Liver (tissue), 8 donors: ENCODE measurements at regions not wholly inside any gene's neighbourhood (a gene's known extent, or its start where the extent isn't known, plus 50 kb on each side); places are given as distances from the start of the nearest gene placed in this dataset.

Experiments used
- DNase-seq: peaks from one replicate; pipeline ENCODE4 v3.0.0-alpha.2; 2017; ENCODE audit warnings: low spot score
- H3K27ac ChIP-seq, 2 donors: one replicate each; pipeline ENCODE4 v1.7.0; 2013; ENCODE audit warnings: inconsistent platforms in 2 of 2, low read length in 2 of 2, control low read depth in 1 of 2, low read depth in 1 of 2, mild to moderate bottlenecking in 1 of 2
- H3K27me3 ChIP-seq, 4 donors: one replicate each; pipeline versions ENCODE4 v1.6.1 to v1.7.0; 2013; ENCODE audit warnings: low read length in 3 of 4, inconsistent platforms in 1 of 4, mild to moderate bottlenecking in 1 of 4, moderate library complexity in 1 of 4; ENCODE audit not compliant: control insufficient read depth in 4 of 4, insufficient read depth in 4 of 4
- H3K36me3 ChIP-seq, 4 donors: one replicate each; pipeline versions ENCODE4 v1.6.1 to v1.7.0; 2013; ENCODE audit warnings: low read length in 3 of 4, mild to moderate bottlenecking in 3 of 4, low read depth in 1 of 4, moderate library complexity in 1 of 4; ENCODE audit not compliant: control insufficient read depth in 4 of 4, insufficient read depth in 3 of 4
- H3K4me1 ChIP-seq, 4 donors: one replicate each; pipeline versions ENCODE4 v1.6.1 to v1.7.0; 2013; ENCODE audit warnings: low read length in 3 of 4, mild to moderate bottlenecking in 3 of 4, moderate library complexity in 1 of 4; ENCODE audit not compliant: control insufficient read depth in 4 of 4, insufficient read depth in 4 of 4
- H3K4me3 ChIP-seq, 3 donors: one replicate each; pipeline versions ENCODE4 v1.6.1 to v1.7.0; 2013; ENCODE audit warnings: low read length in 3 of 3, control low read depth in 1 of 3, low read depth in 1 of 3, mild to moderate bottlenecking in 1 of 3
- H3K9ac ChIP-seq, 2 donors: one replicate each; pipeline ENCODE4 v1.7.0; 2013; ENCODE audit warnings: low read length in 2 of 2, mild to moderate bottlenecking in 2 of 2, moderate library complexity in 2 of 2, control low read depth in 1 of 2, low read depth in 1 of 2
- H3K9me3 ChIP-seq, 4 donors: one replicate each; pipeline versions ENCODE4 v1.6.1 to v1.7.0; 2013; ENCODE audit warnings: low read length in 3 of 4; ENCODE audit not compliant: control insufficient read depth in 4 of 4
- CTCF ChIP-seq: fragments of 150-350 bp; IDR thresholded peaks from 2 replicates; pipeline ENCODE4 v1.5.1; 2017; ENCODE audit warnings: improper control_type of control experiment, low read depth, low read length; ENCODE audit not compliant: missing input control
- EGR1 ChIP-seq, 2 donors: IDR thresholded peaks; 2 replicates each; pipeline ENCODE4 v1.6.1; 2016 to 2018; ENCODE audit warnings: antibody characterized with exemption in 2 of 2, low read depth in 2 of 2
- FOXA1 ChIP-seq: IDR thresholded peaks from 2 replicates; pipeline ENCODE4 v1.6.1; 2016; ENCODE audit warnings: antibody characterized with exemption
- FOXA2 ChIP-seq: IDR thresholded peaks from 2 replicates; pipeline ENCODE4 v1.6.1; 2016; ENCODE audit warnings: antibody characterized with exemption
- GABPA ChIP-seq, 2 donors: IDR thresholded peaks in 1 of 2; conservative IDR thresholded peaks in 1 of 2; 2 replicates each; pipeline ENCODE4 v1.6.1; 2016; ENCODE audit warnings: antibody characterized with exemption in 2 of 2, mild to moderate bottlenecking in 1 of 2, moderate library complexity in 1 of 2
- HNF4A ChIP-seq, 2 donors: conservative IDR thresholded peaks; 2 replicates each; pipeline ENCODE4 v1.6.1; 2016; ENCODE audit warnings: antibody characterized with exemption in 2 of 2, mild to moderate bottlenecking in 2 of 2
- HNF4G ChIP-seq: IDR thresholded peaks from 2 replicates; pipeline ENCODE4 v1.6.1; 2016; ENCODE audit warnings: antibody characterized with exemption
- JUND ChIP-seq, 2 donors: IDR thresholded peaks; 2 replicates each; pipeline ENCODE4 v1.6.1; 2016; ENCODE audit warnings: antibody characterized with exemption in 2 of 2
- MAX ChIP-seq: IDR thresholded peaks from 2 replicates; pipeline ENCODE4 v1.6.1; 2016; ENCODE audit warnings: antibody characterized with exemption
- NR2F2 ChIP-seq: IDR thresholded peaks from 2 replicates; pipeline ENCODE4 v1.6.1; 2016; ENCODE audit warnings: antibody characterized with exemption
- RXRA ChIP-seq, 2 donors: IDR thresholded peaks; 2 replicates each; pipeline ENCODE4 v1.6.1; 2017 to 2018; ENCODE audit warnings: antibody characterized with exemption in 2 of 2, mild to moderate bottlenecking in 1 of 2
- SP1 ChIP-seq: IDR thresholded peaks from 2 replicates; pipeline ENCODE4 v1.6.1; 2018; ENCODE audit warnings: antibody characterized with exemption, mild to moderate bottlenecking
- TAF1 ChIP-seq: conservative IDR thresholded peaks from 2 replicates; pipeline ENCODE4 v1.6.1; 2016; ENCODE audit warnings: antibody characterized with exemption, mild to moderate bottlenecking
- YY1 ChIP-seq: IDR thresholded peaks from 2 replicates; pipeline ENCODE4 v1.6.1; 2016; ENCODE audit warnings: antibody characterized with exemption, mild to moderate bottlenecking
- ZBTB33 ChIP-seq: IDR thresholded peaks from 2 replicates; pipeline ENCODE4 v1.6.1; 2016; ENCODE audit warnings: antibody characterized with exemption
- WGBS: extraction: QIAGEN DNeasy Blood & Tissue Kit; methylation state at CpG from one replicate; pipeline ENCODE4 v1.1.7; 2013; 5-methylcytosine and 5-hydroxymethylcytosine counted together
- donor health status: healthy.
- donor health status: healthy.
- donor health status: healthy.
- donor health status: healthy.
- donor health status: healthy.

GRCh38 chr2:221897718-221898117, 325.6 kb upstream of the EPHA4 start:
- peaks cover 0 to 3% (median 0%) of the 10 kb centered on the region in 4 donors for H3K27me3 ChIP-seq
- DNase-seq: no peak
- H3K27ac ChIP-seq: no peak overlapping the region
- no peaks in the 10 kb centered on the region for H3K4me1 ChIP-seq
- TF ChIP-seq TAF1 (no peak), MAX (no peak), SP1 (no peak), NR2F2 (no peak), JUND (IDR thresholded peaks at IDR 0.05) (no peak), HNF4G (no peak), CTCF (no peak), HNF4A (conservative IDR thresholded peaks at IDR 0.05) (no peak), RXRA (IDR thresholded peaks at IDR 0.05) (no peak), EGR1 (IDR thresholded peaks at IDR 0.05; ENCODE audit: low read depth in 2 of 2) (no peak), YY1 (no peak), FOXA2 (no peak), FOXA1 (no peak), ZBTB33 (no peak)
- no peak overlapping the region for H3K4me3 ChIP-seq
- H3K9ac ChIP-seq: no peak overlapping the region
- 26% methylated on average over 3 of the region's 3 CpGs for WGBS
- H3K36me3 ChIP-seq: no peaks in the 10 kb centered on the region
- peaks cover 0 to 3% (median 0%) of the 10 kb centered on the region in 4 donors for H3K9me3 ChIP-seq

GRCh38 chr2:221896505-221897151, 324.5 kb upstream of the EPHA4 start:
- Histone ChIP-seq H3K27me3 (peaks cover 0 to 3% (median 0%) of the 10 kb centered on the region in 4 donors), H3K27ac (no peak overlapping the region), H3K36me3 (no peaks in the 10 kb centered on the region), H3K4me1 (no peaks in the 10 kb centered on the region), H3K4me3 (no peak overlapping the region), H3K9me3 (peaks cover 0 to 3% (median 0%) of the 10 kb centered on the region in 4 donors), H3K9ac (no peak overlapping the region)
- DNase-seq: no peak
- TF ChIP-seq EGR1 (IDR thresholded peaks at IDR 0.05; ENCODE audit: low read depth in 2 of 2): no peak
- TF ChIP-seq GABPA (IDR thresholded peaks at IDR 0.05 in 1 of 2, conservative IDR thresholded peaks at IDR 0.05 in 1 of 2): no peak
- TF ChIP-seq SP1: no peak
- no peak for TF ChIP-seq ZBTB33
- TF ChIP-seq JUND (IDR thresholded peaks at IDR 0.05): no peak
- no peak for TF ChIP-seq FOXA1
- TF ChIP-seq HNF4G: no peak
- no peak for TF ChIP-seq YY1
- 60% methylated on average over 10 of the region's 10 CpGs for WGBS
